Activated CD4-positive, alpha-beta memory T cell treated with anti-CD3 and anti-CD28 coated beads, Interleukin-2, amount 10 ng/mL, durations not matched to agents 7 days and 5 days (primary cell): ENCODE measurements at regions not wholly inside any gene's neighbourhood (a gene's known extent, or its start where the extent isn't known, plus 50 kb on each side); places are given as distances from the start of the nearest gene placed in this dataset.

Experiments used
- CTCF ChIA-PET: fragments of 350-600 bp; sonication (Branson Sonifier 250); formaldehyde crosslinking; loops from one replicate; lab custom pipeline; 2021; ENCODE audit warnings: antibody characterized with exemption, inconsistent platforms; lab: Charles Lee
- POLR2A ChIA-PET: fragments of 350-600 bp; sonication (Branson Sonifier 250); formaldehyde crosslinking; loops from one replicate; lab custom pipeline; 2021; ENCODE audit warnings: antibody characterized with exemption; lab: Charles Lee
- DNase-seq: peaks from one replicate; pipeline ENCODE4 v3.0.0-alpha.2; 2020
- H3K27ac Mint-ChIP-seq: one replicate; pipeline ENCODE4 v1.8.0; 2021; ENCODE audit warnings: mild to moderate bottlenecking, mixed read lengths
- H3K27me3 Mint-ChIP-seq: one replicate; pipeline ENCODE4 v1.8.0; 2021; ENCODE audit warnings: mixed read lengths
- H3K36me3 Mint-ChIP-seq: one replicate; pipeline ENCODE4 v1.8.0; 2021; ENCODE audit warnings: low read depth, mixed read lengths
- H3K4me1 Mint-ChIP-seq: one replicate; pipeline ENCODE4 v1.8.0; 2021; ENCODE audit warnings: mixed read lengths
- H3K4me3 Mint-ChIP-seq: one replicate; pipeline ENCODE4 v1.8.0; 2021; ENCODE audit warnings: mild to moderate bottlenecking, mixed read lengths
- H3K9me3 Mint-ChIP-seq: one replicate; pipeline ENCODE4 v1.8.0; 2021; ENCODE audit warnings: mixed read lengths

- no peaks in the 10 kb centered on the region for H3K36me3 Mint-ChIP-seq
- ChIA-PET CTCF (no interaction called here), POLR2A (no interaction called here)
- peak; percentile 36 for DNase-seq
- no peaks in the 10 kb centered on the region for H3K9me3 Mint-ChIP-seq
- H3K27ac Mint-ChIP-seq: no peak overlapping the region
- H3K4me1 Mint-ChIP-seq: peaks cover 6% of the 10 kb centered on the region
- H3K4me3 Mint-ChIP-seq: no peak overlapping the region
- H3K27me3 Mint-ChIP-seq: peaks cover 57% of the 10 kb centered on the region
Observed at GRCh38 chr5:61625681-61626621, 293.9 kb downstream of the ZSWIM6 start.

GRCh38 chr5:61626639-61627282 lies 294.7 kb downstream of the ZSWIM6 start:
- Mint-ChIP-seq H3K27me3 (peaks cover 58% of the 10 kb centered on the region), H3K9me3 (no peaks in the 10 kb centered on the region), H3K4me1 (peaks cover 6% of the 10 kb centered on the region), H3K27ac (no peak overlapping the region), H3K36me3 (no peaks in the 10 kb centered on the region), H3K4me3 (no peak overlapping the region)
- POLR2A ChIA-PET: no interaction called here
- no peak for DNase-seq
- CTCF ChIA-PET: no interaction called here

- ChIA-PET POLR2A (no interaction called here), CTCF (no interaction called here)
- Mint-ChIP-seq H3K36me3 (no peaks in the 10 kb centered on the region), H3K4me1 (peaks cover 6% of the 10 kb centered on the region), H3K27ac (no peak overlapping the region), H3K9me3 (no peaks in the 10 kb centered on the region), H3K27me3 (peaks cover 51% of the 10 kb centered on the region), H3K4me3 (no peak overlapping the region)
- DNase-seq: no peak
Observed at GRCh38 chr5:61627531-61627930, 295.5 kb downstream of the ZSWIM6 start.

- H3K36me3 Mint-ChIP-seq: no peaks in the 10 kb centered on the region
- ChIA-PET CTCF (no interaction called here), POLR2A (no interaction called here)
- H3K27me3 Mint-ChIP-seq: peaks cover 37% of the 10 kb centered on the region
- no peak overlapping the region for H3K27ac Mint-ChIP-seq
- no peak for DNase-seq
- no peak overlapping the region for H3K4me3 Mint-ChIP-seq
- H3K9me3 Mint-ChIP-seq: no peaks in the 10 kb centered on the region
- peaks cover 6% of the 10 kb centered on the region for H3K4me1 Mint-ChIP-seq
Observed at GRCh38 chr5:61630908-61631307, 298.9 kb downstream of the ZSWIM6 start.

- no peak for DNase-seq
- Mint-ChIP-seq H3K27ac (no peak overlapping the region), H3K9me3 (no peaks in the 10 kb centered on the region), H3K27me3 (peaks cover 37% of the 10 kb centered on the region), H3K36me3 (no peaks in the 10 kb centered on the region), H3K4me3 (no peak overlapping the region), H3K4me1 (peaks cover 6% of the 10 kb centered on the region)
- ChIA-PET CTCF (no interaction called here), POLR2A (no interaction called here)
Observed at GRCh38 chr5:61631438-61631941, 299.4 kb downstream of the ZSWIM6 start.

- Mint-ChIP-seq H3K27ac (no peak overlapping the region), H3K9me3 (no peaks in the 10 kb centered on the region), H3K36me3 (no peaks in the 10 kb centered on the region), H3K4me3 (no peak overlapping the region), H3K27me3 (peaks cover 33% of the 10 kb centered on the region), H3K4me1 (peaks cover under 1% of the 10 kb centered on the region)
- DNase-seq: no peak
- CTCF ChIA-PET: no interaction called here
- POLR2A ChIA-PET: no interaction called here
Observed at GRCh38 chr5:61632064-61632463, 300.0 kb downstream of the ZSWIM6 start.

GRCh38 chr5:61635271-61635670 lies 303.2 kb downstream of the ZSWIM6 start:
- no peaks in the 10 kb centered on the region for H3K4me1 Mint-ChIP-seq
- POLR2A ChIA-PET: no interaction called here

GRCh38 chr5:61637566-61637965 lies 305.5 kb downstream of the ZSWIM6 start:
- no peak for DNase-seq
- no peaks in the 10 kb centered on the region for H3K9me3 Mint-ChIP-seq
- CTCF ChIA-PET: interaction anchor here (0.6 kb wide), 1 partner anchor 142 kb away, joined by 3 read pairs; no protein-coding TSS in a partner anchor
- POLR2A ChIA-PET: no interaction called here
- no peak overlapping the region for H3K4me3 Mint-ChIP-seq
- H3K36me3 Mint-ChIP-seq: no peaks in the 10 kb centered on the region
- H3K27ac Mint-ChIP-seq: no peak overlapping the region
- H3K27me3 Mint-ChIP-seq: peaks cover 8% of the 10 kb centered on the region
- no peaks in the 10 kb centered on the region for H3K4me1 Mint-ChIP-seq

More at GRCh38 chr5:61635271-61635670, 303.2 kb downstream of the ZSWIM6 start:
- Mint-ChIP-seq H3K9me3 (no peaks in the 10 kb centered on the region), H3K27ac (no peak overlapping the region), H3K4me3 (no peak overlapping the region), H3K27me3 (peaks cover 9% of the 10 kb centered on the region), H3K36me3 (no peaks in the 10 kb centered on the region)
- DNase-seq: no peak
- CTCF ChIA-PET: no interaction called here

- ChIA-PET CTCF (interaction anchor here (0.9 kb wide), 1 partner anchor 20 kb away, joined by 3 read pairs; no protein-coding TSS in a partner anchor), POLR2A (no interaction called here)
- Mint-ChIP-seq H3K27me3 (peaks cover 8% of the 10 kb centered on the region), H3K4me1 (no peaks in the 10 kb centered on the region), H3K9me3 (no peaks in the 10 kb centered on the region), H3K27ac (no peak overlapping the region), H3K36me3 (no peaks in the 10 kb centered on the region), H3K4me3 (no peak overlapping the region)
- no peak for DNase-seq
Observed at GRCh38 chr5:61638476-61638875, 306.4 kb downstream of the ZSWIM6 start.

- H3K27ac Mint-ChIP-seq: no peak overlapping the region
- CTCF ChIA-PET: no interaction called here
- H3K4me3 Mint-ChIP-seq: no peak overlapping the region
- H3K9me3 Mint-ChIP-seq: no peaks in the 10 kb centered on the region
- no peaks in the 10 kb centered on the region for H3K4me1 Mint-ChIP-seq
- POLR2A ChIA-PET: no interaction called here
- DNase-seq: no peak
- no peaks in the 10 kb centered on the region for H3K36me3 Mint-ChIP-seq
- H3K27me3 Mint-ChIP-seq: peaks cover 7% of the 10 kb centered on the region
Observed at GRCh38 chr5:61640179-61641021, 308.3 kb downstream of the ZSWIM6 start.

- Mint-ChIP-seq H3K9me3 (no peaks in the 10 kb centered on the region), H3K27ac (no peak overlapping the region)
- POLR2A ChIA-PET: no interaction called here
Observed at GRCh38 chr5:61641748-61642565, 309.9 kb downstream of the ZSWIM6 start.

GRCh38 chr5:61647672-61648071 lies 315.6 kb downstream of the ZSWIM6 start:
- Mint-ChIP-seq H3K9me3 (no peaks in the 10 kb centered on the region), H3K4me1 (no peaks in the 10 kb centered on the region), H3K27ac (no peak overlapping the region), H3K4me3 (no peak overlapping the region), H3K27me3 (peaks cover 9% of the 10 kb centered on the region), H3K36me3 (no peaks in the 10 kb centered on the region)
- CTCF ChIA-PET: no interaction called here
- no peak for DNase-seq
- POLR2A ChIA-PET: no interaction called here

More at GRCh38 chr5:61641748-61642565, 309.9 kb downstream of the ZSWIM6 start:
- Mint-ChIP-seq H3K27me3 (peaks cover 3% of the 10 kb centered on the region), H3K4me3 (no peak overlapping the region), H3K4me1 (no peaks in the 10 kb centered on the region), H3K36me3 (no peaks in the 10 kb centered on the region)
- no peak for DNase-seq
- CTCF ChIA-PET: no interaction called here
